OCI-LY3 (cell line): ENCODE measurements at regions not wholly inside any gene's neighbourhood (a gene's known extent, or its start where the extent isn't known, plus 50 kb on each side); places are given as distances from the start of the nearest gene placed in this dataset.
"Not testable (repeated sequence)": the region's sequence is repeated elsewhere in the genome, so short reads cannot be mapped to it uniquely, and the experiment has no call there.

Experiments used
- H2AFZ ChIP-seq: fragments of 200-600, 300-600 bp; shearing (Covaris generic); 2 replicates; pipeline ENCODE4 v1.6.0; 2014; ENCODE audit warnings: antibody characterized with exemption, low read depth, low read length
- H3K27ac ChIP-seq: fragments of 200-600, 300-600 bp; sonication (generic); 2 replicates; pipeline ENCODE4 v1.5.1; 2014; ENCODE audit warnings: mild to moderate bottlenecking, low read length, moderate library complexity, mixed read lengths
- H3K27me3 ChIP-seq: fragments of 200-600, 300-600 bp; sonication (generic); 2 replicates; pipeline ENCODE4 v1.6.1; 2014; ENCODE audit warnings: low read depth, low read length, mixed read lengths
- H3K36me3 ChIP-seq: fragments of 200-600, 300-600 bp; sonication (generic); replicated peaks from 2 replicates; pipeline ENCODE3; 2014; ENCODE audit warnings: low read depth, low read length, mixed read lengths
- H3K4me1 ChIP-seq: fragments of 300-600, 200-600 bp; sonication (generic); 2 replicates; pipeline ENCODE4 v1.6.1; 2014; ENCODE audit warnings: low read length, mixed read lengths
- H3K4me2 ChIP-seq: fragments of 200-600, 300-600 bp; sonication (generic); 2 replicates; pipeline ENCODE4 v1.6.1; 2014; ENCODE audit warnings: low read length, mixed read lengths
- H3K4me3 ChIP-seq: fragments of 300-600, 200-600 bp; sonication (generic); 2 replicates; pipeline ENCODE4 v1.5.1; 2014; ENCODE audit warnings: antibody characterized with exemption, mild to moderate bottlenecking, low read length, moderate library complexity
- H3K79me2 ChIP-seq: fragments of 300-600, 200-600 bp; shearing (Covaris generic); 2 replicates; pipeline ENCODE4 v1.6.1; 2014; ENCODE audit warnings: mild to moderate bottlenecking, low read length, mixed read lengths
- H3K9ac ChIP-seq: fragments of 300-600, 200-600 bp; shearing (Covaris generic); 2 replicates; pipeline ENCODE4 v1.6.0; 2014; ENCODE audit warnings: mild to moderate bottlenecking, low read length, moderate library complexity
- H3K9me3 ChIP-seq: fragments of 200-600, 300-600 bp; shearing (Covaris generic); 2 replicates; pipeline ENCODE4 v1.6.1; 2014; ENCODE audit warnings: low read length, mixed read lengths; ENCODE audit not compliant: insufficient read depth
- H4K20me1 ChIP-seq: fragments of 200-600, 300-600 bp; sonication (generic); 2 replicates; pipeline ENCODE4 v1.6.1; 2016; ENCODE audit warnings: low read length, mixed read lengths; ENCODE audit not compliant: insufficient read depth
- EZH2phosphoT487 ChIP-seq: fragments of 200-600 bp; shearing (Covaris generic); IDR thresholded peaks from 2 replicates; pipeline ENCODE4 v1.6.1; 2018; ENCODE audit warnings: antibody characterized with exemption, mixed run types, low read depth
- TF ChIP-seq, protein P1 (sequence below): fragments of 200-600, 300-600 bp; sonication (generic); IDR thresholded peaks from 2 replicates; pipeline ENCODE4 v1.5.1; 2014; ENCODE audit warnings: antibody characterized with exemption, low read length, low read depth

DNA sequence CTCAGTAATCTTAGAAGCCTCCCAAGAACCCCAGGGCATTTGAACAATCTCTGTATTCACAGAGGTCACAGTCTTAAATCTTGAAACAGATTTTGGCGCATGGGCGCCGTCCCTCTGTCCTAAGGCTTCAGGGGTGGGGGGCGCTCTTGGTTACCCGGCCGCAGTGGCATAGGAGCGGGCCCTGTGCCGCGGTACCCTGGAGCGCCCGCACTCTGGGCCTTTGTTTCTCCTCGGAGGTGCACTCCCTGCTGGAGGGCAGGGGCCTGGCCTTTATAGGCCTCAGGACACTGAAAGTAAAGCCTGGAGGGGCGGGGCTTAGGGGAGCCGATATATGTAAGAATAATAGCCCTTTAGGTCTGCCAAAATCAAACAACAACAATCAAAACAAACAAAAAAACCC, 197.3 kb upstream of the FOLH1 start:
- Histone ChIP-seq H3K27me3 (no peaks in the 10 kb centered on the region), H3K4me1 (peaks cover 20% of the 10 kb centered on the region), H3K36me3 (no peaks in the 10 kb centered on the region), H3K9ac (no peak overlapping the region), H3K4me3 (no peak overlapping the region), H2AFZ (no peak overlapping the region), H3K4me2 (no peak overlapping the region), H3K9me3 (no peaks in the 10 kb centered on the region), H4K20me1 (no peaks in the 10 kb centered on the region), H3K27ac (no peak overlapping the region), H3K79me2 (no peaks in the 10 kb centered on the region)
- TF ChIP-seq, protein P1, sequence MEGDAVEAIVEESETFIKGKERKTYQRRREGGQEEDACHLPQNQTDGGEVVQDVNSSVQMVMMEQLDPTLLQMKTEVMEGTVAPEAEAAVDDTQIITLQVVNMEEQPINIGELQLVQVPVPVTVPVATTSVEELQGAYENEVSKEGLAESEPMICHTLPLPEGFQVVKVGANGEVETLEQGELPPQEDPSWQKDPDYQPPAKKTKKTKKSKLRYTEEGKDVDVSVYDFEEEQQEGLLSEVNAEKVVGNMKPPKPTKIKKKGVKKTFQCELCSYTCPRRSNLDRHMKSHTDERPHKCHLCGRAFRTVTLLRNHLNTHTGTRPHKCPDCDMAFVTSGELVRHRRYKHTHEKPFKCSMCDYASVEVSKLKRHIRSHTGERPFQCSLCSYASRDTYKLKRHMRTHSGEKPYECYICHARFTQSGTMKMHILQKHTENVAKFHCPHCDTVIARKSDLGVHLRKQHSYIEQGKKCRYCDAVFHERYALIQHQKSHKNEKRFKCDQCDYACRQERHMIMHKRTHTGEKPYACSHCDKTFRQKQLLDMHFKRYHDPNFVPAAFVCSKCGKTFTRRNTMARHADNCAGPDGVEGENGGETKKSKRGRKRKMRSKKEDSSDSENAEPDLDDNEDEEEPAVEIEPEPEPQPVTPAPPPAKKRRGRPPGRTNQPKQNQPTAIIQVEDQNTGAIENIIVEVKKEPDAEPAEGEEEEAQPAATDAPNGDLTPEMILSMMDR: no peak
- TF ChIP-seq EZH2phosphoT487: no peak

- not testable (repeated sequence) for H3K9ac ChIP-seq, H3K4me1 ChIP-seq, H3K27ac ChIP-seq, H2AFZ ChIP-seq, H3K79me2 ChIP-seq, H3K9me3 ChIP-seq, H3K4me3 ChIP-seq, H3K27me3 ChIP-seq, H4K20me1 ChIP-seq, H3K4me2 ChIP-seq, H3K36me3 ChIP-seq
Observed at GRCh38 chr11:49395789-49396188, 187.4 kb upstream of the FOLH1 start.

DNA sequence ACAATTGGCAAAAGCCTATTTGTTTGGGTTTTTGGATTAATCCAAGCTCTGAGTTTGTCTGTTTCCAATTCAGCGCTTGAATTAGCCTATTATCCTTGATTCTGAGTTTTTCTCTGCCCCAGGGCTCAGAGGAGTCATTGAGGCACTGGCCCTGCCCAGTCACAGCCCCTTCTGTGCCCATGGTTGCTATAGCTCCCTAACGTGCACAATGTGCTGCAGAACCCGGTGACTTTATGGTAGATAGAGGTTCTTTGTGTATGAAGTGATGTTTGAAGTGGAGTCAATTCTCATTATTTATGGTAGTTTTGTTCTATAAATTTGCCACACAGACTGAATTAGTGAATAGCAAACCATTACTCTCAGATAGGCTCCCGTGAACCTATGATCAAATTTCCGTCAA, 182.0 kb upstream of the FOLH1 start:
- H3K9me3 ChIP-seq, H3K4me2 ChIP-seq, H3K36me3 ChIP-seq, H4K20me1 ChIP-seq, H3K27me3 ChIP-seq, H3K9ac ChIP-seq, H3K27ac ChIP-seq, H3K79me2 ChIP-seq, H3K4me1 ChIP-seq, H2AFZ ChIP-seq, H3K4me3 ChIP-seq: not testable (repeated sequence)

GRCh38 chr11:49389149-49389548, 180.7 kb upstream of the FOLH1 start:
- H3K27me3 ChIP-seq, H3K27ac ChIP-seq, H3K4me1 ChIP-seq, H3K9me3 ChIP-seq, H2AFZ ChIP-seq, H3K4me2 ChIP-seq, H3K79me2 ChIP-seq, H3K4me3 ChIP-seq, H3K9ac ChIP-seq, H4K20me1 ChIP-seq, H3K36me3 ChIP-seq: not testable (repeated sequence)

DNA sequence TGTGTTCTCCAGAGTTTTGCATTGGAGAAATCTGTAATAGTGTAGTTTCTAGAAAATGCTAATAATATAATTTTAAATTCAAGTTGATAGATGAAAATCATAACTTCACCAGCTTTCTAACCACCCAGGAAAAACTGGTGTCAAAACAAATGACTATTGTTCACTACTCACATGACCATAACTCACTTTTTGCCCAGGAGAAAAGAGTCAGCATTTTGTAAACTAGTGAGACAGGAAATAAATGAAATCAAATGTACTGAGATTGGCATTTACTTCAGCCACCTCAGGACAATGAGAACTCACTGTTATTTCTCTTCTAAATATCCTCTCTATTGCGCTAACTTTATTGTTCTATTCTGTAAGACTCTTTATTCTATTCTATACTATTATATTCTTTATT, 176.0 kb upstream of the FOLH1 start:
- not testable (repeated sequence) for H4K20me1 ChIP-seq, H3K9ac ChIP-seq, H2AFZ ChIP-seq, H3K79me2 ChIP-seq, H3K4me3 ChIP-seq, H3K36me3 ChIP-seq, H3K27me3 ChIP-seq, H3K9me3 ChIP-seq, H3K4me1 ChIP-seq, H3K4me2 ChIP-seq, H3K27ac ChIP-seq

DNA sequence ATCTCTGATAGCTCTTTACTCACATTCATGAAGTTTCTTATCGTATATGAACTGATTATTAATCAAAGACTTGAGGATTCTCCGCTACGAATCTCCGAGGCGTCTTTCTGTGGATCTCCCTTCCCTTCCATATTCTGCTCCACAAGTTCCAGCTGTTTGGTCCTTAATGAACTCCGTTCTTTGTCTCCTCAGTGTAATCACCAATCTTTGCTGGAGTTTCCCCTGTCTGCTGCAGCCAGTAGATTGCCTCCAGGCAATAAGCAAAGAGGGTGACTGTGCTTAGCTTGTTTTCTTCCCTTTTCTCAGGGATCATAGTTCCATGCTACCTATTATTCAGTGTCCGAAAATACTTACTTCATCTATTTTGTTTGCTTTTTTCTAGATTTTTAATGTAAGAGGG, 169.6 kb upstream of the FOLH1 start:
- no peak for TF ChIP-seq EZH2phosphoT487
- TF ChIP-seq, protein P1: no peak
- Histone ChIP-seq H4K20me1 (no peaks in the 10 kb centered on the region), H3K36me3 (no peaks in the 10 kb centered on the region), H3K4me1 (no peaks in the 10 kb centered on the region), H2AFZ (no peak overlapping the region), H3K27ac (no peak overlapping the region), H3K4me3 (no peak overlapping the region), H3K9me3 (no peaks in the 10 kb centered on the region), H3K9ac (no peak overlapping the region), H3K27me3 (no peaks in the 10 kb centered on the region), H3K4me2 (no peak overlapping the region), H3K79me2 (no peaks in the 10 kb centered on the region)

GRCh38 chr11:49373866-49374265, 165.5 kb upstream of the FOLH1 start:
- not testable (repeated sequence) for H3K4me2 ChIP-seq, H3K4me1 ChIP-seq, H2AFZ ChIP-seq, H3K79me2 ChIP-seq, H3K4me3 ChIP-seq, H3K9me3 ChIP-seq, H3K27me3 ChIP-seq, H4K20me1 ChIP-seq, H3K36me3 ChIP-seq, H3K27ac ChIP-seq, H3K9ac ChIP-seq

DNA sequence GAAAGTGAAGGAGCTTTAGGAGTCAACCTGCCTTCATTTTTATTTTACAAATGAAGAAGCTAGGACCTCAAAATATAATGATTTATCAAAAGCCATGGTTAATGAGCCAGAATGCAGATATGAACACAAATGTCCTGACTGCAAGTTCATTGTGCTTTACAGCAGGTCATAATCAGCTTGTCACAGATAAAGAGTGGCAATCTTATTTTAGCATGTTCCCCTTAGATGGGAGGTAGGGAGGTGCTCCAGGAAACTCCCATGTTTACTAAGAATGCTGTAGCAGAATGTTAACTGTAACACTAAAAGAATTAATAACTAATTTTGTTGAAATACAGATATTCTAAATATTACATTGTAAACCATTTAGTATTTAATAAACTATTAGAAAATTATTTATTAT, 165.0 kb upstream of the FOLH1 start:
- not testable (repeated sequence) for H2AFZ ChIP-seq, H4K20me1 ChIP-seq, H3K36me3 ChIP-seq, H3K4me2 ChIP-seq, H3K27ac ChIP-seq, H3K4me3 ChIP-seq, H3K4me1 ChIP-seq, H3K79me2 ChIP-seq, H3K9ac ChIP-seq, H3K9me3 ChIP-seq, H3K27me3 ChIP-seq
